ENCODE measurements at regions not wholly inside any gene's neighbourhood (a gene's known extent, or its start where the extent isn't known, plus 50 kb on each side); places are given as distances from the start of the nearest gene placed in this dataset.

DNA sequence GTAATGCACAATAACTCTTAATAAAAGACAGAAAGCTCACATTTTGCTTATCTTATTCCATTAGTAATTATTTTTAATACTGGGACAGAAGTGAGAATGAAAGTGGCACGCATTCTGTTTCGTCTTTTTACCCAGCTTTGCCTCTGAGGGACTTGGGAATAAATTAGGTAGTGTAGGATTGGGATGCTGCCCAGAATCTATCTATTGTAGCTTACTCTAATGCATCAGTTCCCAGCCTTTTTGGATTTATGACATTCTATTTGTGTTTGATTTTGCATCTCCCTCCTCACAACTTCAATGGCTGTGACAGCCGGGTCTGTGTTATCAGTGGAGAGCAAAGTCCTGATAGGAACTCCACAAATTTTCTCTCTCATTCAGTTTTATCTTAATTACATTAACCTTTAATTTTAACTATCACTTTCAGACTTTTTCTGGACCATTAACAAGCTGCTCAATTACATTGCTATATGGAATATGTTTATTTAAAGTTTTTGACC lies 62.9 kb upstream of the TULP4 start:
- TF ChIP-seq, protein P1, sequence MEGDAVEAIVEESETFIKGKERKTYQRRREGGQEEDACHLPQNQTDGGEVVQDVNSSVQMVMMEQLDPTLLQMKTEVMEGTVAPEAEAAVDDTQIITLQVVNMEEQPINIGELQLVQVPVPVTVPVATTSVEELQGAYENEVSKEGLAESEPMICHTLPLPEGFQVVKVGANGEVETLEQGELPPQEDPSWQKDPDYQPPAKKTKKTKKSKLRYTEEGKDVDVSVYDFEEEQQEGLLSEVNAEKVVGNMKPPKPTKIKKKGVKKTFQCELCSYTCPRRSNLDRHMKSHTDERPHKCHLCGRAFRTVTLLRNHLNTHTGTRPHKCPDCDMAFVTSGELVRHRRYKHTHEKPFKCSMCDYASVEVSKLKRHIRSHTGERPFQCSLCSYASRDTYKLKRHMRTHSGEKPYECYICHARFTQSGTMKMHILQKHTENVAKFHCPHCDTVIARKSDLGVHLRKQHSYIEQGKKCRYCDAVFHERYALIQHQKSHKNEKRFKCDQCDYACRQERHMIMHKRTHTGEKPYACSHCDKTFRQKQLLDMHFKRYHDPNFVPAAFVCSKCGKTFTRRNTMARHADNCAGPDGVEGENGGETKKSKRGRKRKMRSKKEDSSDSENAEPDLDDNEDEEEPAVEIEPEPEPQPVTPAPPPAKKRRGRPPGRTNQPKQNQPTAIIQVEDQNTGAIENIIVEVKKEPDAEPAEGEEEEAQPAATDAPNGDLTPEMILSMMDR (IDR thresholded peaks at IDR 0.05; ENCODE audit: insufficient read depth, low read depth, low read length): no peak
- no peak overlapping the region for H3K4me3 ChIP-seq (ENCODE audit: low read depth, low read length)
- no peak for DNase-seq (ENCODE audit: low read depth)

DNA sequence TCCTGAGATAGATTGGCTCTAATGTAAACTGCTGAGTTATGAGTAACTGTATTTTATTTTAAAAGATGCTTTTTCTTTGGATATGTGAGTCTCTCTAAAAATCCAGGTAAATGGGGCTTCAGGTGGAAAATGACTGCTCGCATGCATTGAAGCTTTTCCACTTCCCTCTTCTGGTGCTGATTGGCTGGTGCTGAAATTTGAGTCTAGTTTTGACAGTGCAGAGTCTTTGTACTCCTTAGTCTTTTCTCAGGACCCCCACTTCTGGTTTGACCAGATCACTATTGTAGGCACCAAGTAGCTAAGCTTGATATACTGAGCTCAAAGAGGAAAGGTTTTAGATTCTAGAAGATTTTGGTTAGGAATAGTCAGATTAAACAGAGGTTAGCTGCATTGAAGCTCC lies 60.7 kb upstream of the TULP4 start:
- TF ChIP-seq, protein P1 (IDR thresholded peaks at IDR 0.05; ENCODE audit: insufficient read depth, low read depth, low read length): no peak
- no peak for DNase-seq (ENCODE audit: low read depth)
- no peak overlapping the region for H3K4me3 ChIP-seq (ENCODE audit: low read depth, low read length)

DNA sequence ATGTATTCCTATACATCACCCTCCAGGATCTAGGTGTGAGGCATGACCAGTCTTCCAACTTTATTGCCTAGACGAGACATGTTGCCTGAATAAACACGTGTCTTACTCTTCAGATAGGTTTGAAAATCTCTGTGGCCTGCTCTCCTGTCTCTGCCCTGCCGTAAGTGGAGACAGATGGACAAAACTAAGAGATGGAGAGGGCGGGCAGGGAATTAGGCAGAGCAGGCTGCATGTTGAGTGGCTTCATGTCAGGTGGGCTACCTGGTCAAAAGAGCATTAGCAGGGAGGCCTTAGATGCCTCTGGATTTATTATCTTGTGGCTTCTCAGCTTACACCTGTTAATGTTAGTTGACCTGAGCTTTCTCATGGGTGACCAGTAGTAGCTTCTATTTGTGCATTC lies 59.0 kb upstream of the TULP4 start:
- DNase-seq (ENCODE audit: low read depth): no peak
- TF ChIP-seq, protein P1 (IDR thresholded peaks at IDR 0.05; ENCODE audit: insufficient read depth, low read depth, low read length): no peak
- H3K4me3 ChIP-seq (ENCODE audit: low read depth, low read length): no peak overlapping the region

DNA sequence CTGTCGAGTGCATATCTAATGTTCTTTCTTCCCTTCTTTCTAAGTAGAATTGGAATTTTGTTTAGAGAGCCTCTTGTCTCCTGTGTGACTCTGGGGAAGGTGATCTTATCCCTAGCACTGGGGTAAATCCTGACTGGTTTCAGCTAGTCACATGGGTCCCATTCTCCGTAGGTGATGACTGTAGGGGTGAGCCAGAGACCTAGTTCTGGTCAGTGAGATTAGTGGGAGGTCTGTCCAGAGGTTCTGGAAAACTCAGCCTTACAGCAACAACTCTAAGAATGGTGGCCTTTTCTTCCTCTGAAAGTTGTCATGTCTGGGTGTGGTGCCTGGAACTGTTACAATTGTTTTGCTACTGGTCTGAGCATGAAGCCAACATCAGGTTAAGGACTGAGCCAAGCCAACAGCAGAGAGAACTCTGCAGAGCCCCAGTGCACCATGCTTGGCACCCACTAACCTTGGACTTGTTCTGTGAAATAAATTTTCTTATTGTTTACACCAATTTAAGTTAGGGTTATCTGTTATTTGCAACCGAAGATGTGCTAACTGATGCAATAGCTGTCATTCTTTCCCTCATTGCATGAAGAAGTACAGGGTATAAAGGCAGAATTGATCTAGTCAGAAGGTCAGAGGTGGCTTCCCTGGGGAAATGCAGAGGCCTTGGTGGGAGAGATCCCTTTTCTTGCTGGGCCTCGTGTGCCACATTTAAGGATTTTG lies 56.8 kb upstream of the TULP4 start:
- TF ChIP-seq, protein P1 (IDR thresholded peaks at IDR 0.05; ENCODE audit: insufficient read depth, low read depth, low read length): no peak
- DNase-seq (ENCODE audit: low read depth): peak; percentile 26
- no peak overlapping the region for H3K4me3 ChIP-seq (ENCODE audit: low read depth, low read length)

DNA sequence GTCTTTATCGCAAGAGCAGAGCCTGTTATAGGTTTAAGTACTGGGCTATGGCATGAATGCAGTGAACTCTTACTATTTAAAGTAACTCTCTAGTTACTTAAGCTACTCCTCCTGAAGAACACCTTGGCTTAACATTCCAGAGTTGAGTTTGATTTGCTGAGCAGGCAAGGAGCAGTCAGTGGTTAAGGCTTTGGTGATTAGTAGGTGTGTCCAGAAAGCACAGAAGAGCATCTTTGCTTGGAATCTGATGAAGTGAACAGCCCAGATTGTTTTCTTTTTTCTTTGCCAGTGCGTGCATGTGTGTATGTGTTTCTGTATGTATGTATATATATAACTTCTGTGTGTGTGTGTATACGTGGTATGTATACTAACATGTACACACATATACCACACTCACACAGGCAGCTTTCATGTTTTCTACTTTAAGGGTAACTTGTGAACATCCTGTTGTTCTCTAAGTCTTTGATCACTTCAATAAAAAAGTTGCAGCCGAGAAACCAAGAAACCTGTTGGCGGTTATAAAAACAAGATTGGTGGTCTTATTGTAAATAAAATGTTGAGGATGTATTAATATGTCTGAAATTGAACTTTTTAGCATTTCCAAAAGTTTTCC lies 56.2 kb upstream of the TULP4 start:
- no peak for DNase-seq (ENCODE audit: low read depth)
- TF ChIP-seq, protein P1 (IDR thresholded peaks at IDR 0.05; ENCODE audit: insufficient read depth, low read depth, low read length): no peak
- no peak overlapping the region for H3K4me3 ChIP-seq (ENCODE audit: low read depth, low read length)

DNA sequence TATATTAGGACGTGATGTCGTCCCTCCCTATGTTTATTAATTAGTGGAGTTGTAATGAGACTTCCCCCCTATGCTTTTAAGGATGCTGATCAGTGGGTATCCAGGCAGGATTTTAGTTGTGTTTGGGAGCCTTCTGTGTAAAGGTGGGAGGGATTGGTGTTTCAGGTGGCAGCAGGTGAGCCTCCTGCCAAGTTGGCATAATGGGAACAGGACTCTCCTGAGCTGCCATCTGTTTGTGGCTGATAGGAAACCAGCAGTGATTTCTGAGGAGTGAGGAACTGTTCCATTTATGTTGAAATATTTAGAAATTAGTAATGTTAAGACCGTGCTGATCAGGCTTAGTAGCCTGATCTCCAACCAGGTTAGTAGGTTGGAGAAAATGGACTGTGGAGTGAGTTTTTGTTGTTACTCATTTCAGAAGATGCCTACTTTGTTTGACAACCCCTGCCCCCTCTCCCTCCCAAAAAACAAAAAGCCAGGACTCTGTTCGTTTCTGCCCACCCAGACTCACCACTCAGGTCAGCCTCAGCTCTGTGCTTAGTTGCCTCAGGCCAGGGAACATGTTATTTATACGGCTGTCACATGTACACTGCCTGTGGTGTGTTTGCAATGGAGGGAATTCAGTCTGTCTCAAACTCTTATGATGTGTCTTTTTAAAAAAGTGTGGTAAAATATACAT lies 55.4 kb upstream of the TULP4 start:
- no peak for DNase-seq (ENCODE audit: low read depth)
- no peak overlapping the region for H3K4me3 ChIP-seq (ENCODE audit: low read depth, low read length)
- TF ChIP-seq, protein P1 (IDR thresholded peaks at IDR 0.05; ENCODE audit: insufficient read depth, low read depth, low read length): no peak
